Neural cell (in vitro differentiated cells): ENCODE measurements at regions not wholly inside any gene's neighbourhood (a gene's known extent, or its start where the extent isn't known, plus 50 kb on each side); places are given as distances from the start of the nearest gene placed in this dataset.

ENCODE experiments used
- CTCF ChIP-seq: fragments of 450-650 bp; IDR thresholded peaks from 2 replicates; pipeline ENCODE4 v1.5.1; 2014; ENCODE audit warnings: antibody characterized with exemption, mild to moderate bottlenecking, moderate library complexity; ENCODE audit not compliant: poor library complexity, severe bottlenecking
- EP300 ChIP-seq: fragments of 450-650 bp; conservative IDR thresholded peaks from 2 replicates; pipeline ENCODE4 v1.6.1; 2014; ENCODE audit warnings: antibody characterized with exemption, mild to moderate bottlenecking, moderate library complexity; ENCODE audit not compliant: poor library complexity, severe bottlenecking
- EZH2 ChIP-seq: fragments of 200-600, 300-800 bp; shearing (Covaris generic), sonication (generic); IDR thresholded peaks from 2 replicates; pipeline ENCODE4 v1.6.1; 2014; ENCODE audit warnings: antibody characterized with exemption, low read length, borderline replicate concordance, mild to moderate bottlenecking; ENCODE audit not compliant: insufficient read depth, poor library complexity, severe bottlenecking
- MXI1 ChIP-seq: fragments of 450-650 bp; conservative IDR thresholded peaks from 2 replicates; pipeline ENCODE4 v1.6.1; 2014; ENCODE audit warnings: antibody characterized with exemption, mild to moderate bottlenecking; ENCODE audit not compliant: poor library complexity, severe bottlenecking
- POLR2AphosphoS5 ChIP-seq: IDR thresholded peaks from 2 replicates; pipeline ENCODE4 v1.6.1; 2012
- RAD21 ChIP-seq: fragments of 450-650 bp; conservative IDR thresholded peaks from 2 replicates; pipeline ENCODE4 v1.6.1; 2014; ENCODE audit warnings: antibody characterized with exemption, mild to moderate bottlenecking, moderate library complexity
- REST ChIP-seq: IDR thresholded peaks from 2 replicates; pipeline ENCODE4 v1.6.1; 2012; ENCODE audit warnings: borderline replicate concordance
- TAF1 ChIP-seq: IDR thresholded peaks from 2 replicates; pipeline ENCODE4 v1.6.1; 2012; ENCODE audit warnings: low read depth

GRCh38 chr21:28781602-28782276 lies 210.9 kb downstream of the LTN1 start:
- TF ChIP-seq RAD21 (no peak), CTCF (no peak), EP300 (no peak), EZH2 (no peak), REST (no peak), POLR2AphosphoS5 (no peak), TAF1 (no peak), MXI1 (no peak)
